ENCODE measurements at regions not wholly inside any gene's neighbourhood (a gene's known extent, or its start where the extent isn't known, plus 50 kb on each side); places are given as distances from the start of the nearest gene placed in this dataset.

GRCh38 chr2:116719836-116720235 lies 1094.7 kb upstream of the DDX18 start:
- H3K9me3 ChIP-seq = no peaks in the 10 kb centered on the region
- intact Hi-C loops (cut with DNase I; ENCODE audit: low total_unique reads) = no loop called here
- H3K4me3 ChIP-seq = no peak overlapping the region
- TF ChIP-seq POLR2AphosphoS5 (IDR thresholded peaks at IDR 0.05) (no peak), POLR2A (IDR thresholded peaks at IDR 0.05) (no peak), CTCF (IDR thresholded peaks at IDR 0.05) (no peak)
- no peak for DNase-seq (ENCODE audit: low spot score in 2 of 2)
- no peaks in the 10 kb centered on the region for H3K27me3 ChIP-seq
- no peaks in the 10 kb centered on the region for H3K36me3 ChIP-seq
- no peaks in the 10 kb centered on the region for H3K4me1 ChIP-seq
- no peak overlapping the region for H3K27ac ChIP-seq

DNA sequence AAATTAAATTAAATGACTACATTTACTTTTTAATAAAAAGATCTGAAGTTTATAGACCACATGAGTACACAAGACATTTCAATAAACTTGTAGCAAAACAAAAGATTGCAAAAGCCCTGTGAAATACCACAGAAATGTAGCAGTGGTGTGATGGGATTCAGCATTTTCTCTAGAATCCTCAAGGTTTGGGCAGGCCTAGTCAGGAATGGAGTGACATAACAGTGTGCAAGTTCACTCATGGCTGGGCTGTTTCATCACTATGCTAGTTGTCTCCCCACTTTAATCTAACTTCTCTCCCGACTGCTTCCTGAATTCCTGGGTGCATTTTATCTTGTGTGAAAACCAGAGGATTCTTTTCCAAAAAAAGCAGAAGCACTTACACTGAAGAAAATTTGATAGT lies 1089.9 kb upstream of the DDX18 start:
- Histone ChIP-seq H3K4me3 (no peak overlapping the region), H3K36me3 (no peaks in the 10 kb centered on the region), H3K27me3 (no peaks in the 10 kb centered on the region), H3K4me1 (no peaks in the 10 kb centered on the region), H3K27ac (no peak overlapping the region), H3K9me3 (no peaks in the 10 kb centered on the region)
- intact Hi-C loops (cut with DNase I; ENCODE audit: low total_unique reads) = no loop called here
- DNase-seq (ENCODE audit: low spot score in 2 of 2) = no peak
- TF ChIP-seq POLR2A (IDR thresholded peaks at IDR 0.05) (no peak), CTCF (IDR thresholded peaks at IDR 0.05) (no peak), POLR2AphosphoS5 (IDR thresholded peaks at IDR 0.05) (no peak)

- no peak for DNase-seq (ENCODE audit: low spot score in 2 of 2)
- H3K9me3 ChIP-seq = no peaks in the 10 kb centered on the region
- H3K27me3 ChIP-seq = no peaks in the 10 kb centered on the region
- no peaks in the 10 kb centered on the region for H3K4me1 ChIP-seq
- H3K27ac ChIP-seq = no peak overlapping the region
- intact Hi-C loops (cut with DNase I; ENCODE audit: low total_unique reads) = no loop called here
- no peaks in the 10 kb centered on the region for H3K36me3 ChIP-seq
- TF ChIP-seq POLR2AphosphoS5 (IDR thresholded peaks at IDR 0.05) (no peak), POLR2A (IDR thresholded peaks at IDR 0.05) (no peak), CTCF (IDR thresholded peaks at IDR 0.05) (no peak)
- no peak overlapping the region for H3K4me3 ChIP-seq
Observed at GRCh38 chr2:116732322-116732721, 1082.2 kb upstream of the DDX18 start.

DNA sequence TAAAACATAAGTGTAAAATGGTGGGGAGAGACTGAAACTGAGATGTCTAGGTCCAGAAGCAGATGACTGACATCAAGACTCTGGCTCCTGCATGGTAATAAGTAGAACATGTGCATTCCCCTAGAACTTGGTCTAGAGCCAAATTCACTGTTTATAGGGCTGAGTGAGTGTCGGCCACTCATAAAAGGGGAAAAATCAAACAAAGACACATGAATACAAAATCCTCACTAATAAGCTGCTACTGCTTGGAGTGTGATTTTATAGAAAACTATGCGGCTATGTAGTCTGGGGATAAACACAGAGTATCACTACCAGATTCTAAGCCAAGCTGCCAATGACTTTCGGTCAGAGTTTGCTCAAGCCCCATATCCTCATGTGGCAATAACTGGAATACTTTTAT lies 1080.8 kb upstream of the DDX18 start:
- Histone ChIP-seq H3K4me1 (no peaks in the 10 kb centered on the region), H3K27ac (no peak overlapping the region), H3K9me3 (no peaks in the 10 kb centered on the region), H3K4me3 (no peak overlapping the region), H3K27me3 (no peaks in the 10 kb centered on the region), H3K36me3 (no peaks in the 10 kb centered on the region)
- DNase-seq (ENCODE audit: low spot score in 2 of 2) = no peak
- intact Hi-C loops (cut with DNase I; ENCODE audit: low total_unique reads) = no loop called here
- TF ChIP-seq CTCF (IDR thresholded peaks at IDR 0.05) (no peak), POLR2A (IDR thresholded peaks at IDR 0.05) (no peak), POLR2AphosphoS5 (IDR thresholded peaks at IDR 0.05) (no peak)

GRCh38 chr2:116737951-116738350 lies 1076.5 kb upstream of the DDX18 start:
- no peak for TF ChIP-seq POLR2AphosphoS5 (IDR thresholded peaks at IDR 0.05)
- no peak for TF ChIP-seq CTCF (IDR thresholded peaks at IDR 0.05)
- TF ChIP-seq POLR2A (IDR thresholded peaks at IDR 0.05) = no peak
- Histone ChIP-seq H3K27me3 (no peaks in the 10 kb centered on the region), H3K9me3 (no peaks in the 10 kb centered on the region), H3K4me3 (no peak overlapping the region), H3K27ac (no peak overlapping the region), H3K36me3 (no peaks in the 10 kb centered on the region), H3K4me1 (no peaks in the 10 kb centered on the region)
- intact Hi-C loops (cut with DNase I; ENCODE audit: low total_unique reads) = no loop called here
- DNase-seq (ENCODE audit: low spot score in 2 of 2) = no peak
